K562 (cell line): ENCODE measurements at regions not wholly inside any gene's neighbourhood (a gene's known extent, or its start where the extent isn't known, plus 50 kb on each side); places are given as distances from the start of the nearest gene placed in this dataset.

ENCODE experiments used
- BHLHE40 ChIP-seq: IDR thresholded peaks from 2 replicates; pipeline ENCODE4 v1.6.1; 2011; ENCODE audit warnings: low read length, improper control_type of control experiment
- BMI1 ChIP-seq: fragments of 150-350 bp; IDR thresholded peaks from 2 replicates; pipeline ENCODE4 v1.6.1; 2014; ENCODE audit warnings: low read length
- BRF1 ChIP-seq: IDR thresholded peaks from 3 replicates; pipeline ENCODE4 v1.6.1; 2011; ENCODE audit warnings: borderline replicate concordance, mild to moderate bottlenecking; ENCODE audit not compliant: insufficient read length; ENCODE audit errors: extremely low read depth
- CCAR2 ChIP-seq: fragments of 200-400 bp; formaldehyde crosslinking; IDR thresholded peaks from 2 replicates; pipeline ENCODE4 v1.6.1; 2017; ENCODE audit warnings: mild to moderate bottlenecking, low read depth, low read length
- CEBPG ChIP-seq, 3 experiments: fragments of 200-800 bp in 1 of 3; sonication (Bioruptor generic) in 1 of 3; sonication (generic) in 1 of 3; formaldehyde crosslinking in 1 of 3; IDR thresholded peaks in 2 of 3; conservative IDR thresholded peaks in 1 of 3; 2 replicates each; pipeline versions ENCODE4 v1.6.1 to v1.8.0; 2016 to 2022; ENCODE audit warnings: missing compliant biosample characterization in 2 of 3, missing genetic modification characterization in 2 of 3, mild to moderate bottlenecking in 1 of 3, missing genetic modification reagents in 1 of 3
- DNMT1 ChIP-seq: fragments of 450-650 bp; IDR thresholded peaks from 2 replicates; pipeline ENCODE4 v1.6.1; 2016; ENCODE audit warnings: antibody characterized with exemption, mild to moderate bottlenecking
- FIP1L1 ChIP-seq: fragments of 200-400 bp; formaldehyde crosslinking; IDR thresholded peaks from 2 replicates; pipeline ENCODE4 v1.6.1; 2018; ENCODE audit warnings: mild to moderate bottlenecking, low read depth, low read length; ENCODE audit not compliant: poor library complexity, severe bottlenecking
- FOXK2 ChIP-seq, 2 experiments: fragments of 450-650 bp; IDR thresholded peaks in 1 of 2; conservative IDR thresholded peaks in 1 of 2; 2 replicates each; pipeline ENCODE4 v1.6.1; 2016; ENCODE audit warnings: low read depth in 2 of 2, mild to moderate bottlenecking in 1 of 2
- HEY1 ChIP-seq: fragments of 250-450 bp; sonication (Bioruptor Pico); IDR thresholded peaks from 2 replicates; pipeline ENCODE4 v1.5.0; 2020; ENCODE audit warnings: mild to moderate bottlenecking, moderate library complexity, borderline replicate concordance
- L3MBTL2 ChIP-seq: fragments of 450-650 bp; IDR thresholded peaks from 2 replicates; pipeline ENCODE4 v1.6.1; 2016; ENCODE audit warnings: mild to moderate bottlenecking, moderate library complexity
- NBN ChIP-seq: fragments of 450-650 bp; IDR thresholded peaks from 2 replicates; pipeline ENCODE4 v1.6.1; 2016; ENCODE audit warnings: low read depth, mild to moderate bottlenecking
- PPARD ChIP-seq: fragments of 250-450 bp; sonication (Bioruptor Pico); IDR thresholded peaks from 2 replicates; pipeline ENCODE4 v1.8.0; 2022; ENCODE audit warnings: inconsistent platforms, mild to moderate bottlenecking, moderate library complexity
- PTBP1 ChIP-seq: fragments of 200-400 bp; formaldehyde crosslinking; IDR thresholded peaks from 2 replicates; pipeline ENCODE4 v1.6.1; 2017; ENCODE audit warnings: low read depth, low read length
- RAD51 ChIP-seq: fragments of 450-650 bp; IDR thresholded peaks from 2 replicates; pipeline ENCODE4 v1.7.1; 2016; ENCODE audit warnings: low read depth, mild to moderate bottlenecking, borderline replicate concordance
- REST ChIP-seq, 2 experiments: fragments of 450-650 bp; formaldehyde crosslinking in 1 of 2; IDR thresholded peaks; 2 replicates each; pipeline versions ENCODE4 v1.4.0 to v1.6.1; 2014 to 2020; ENCODE audit warnings: mild to moderate bottlenecking in 2 of 2, borderline replicate concordance in 1 of 2, low read depth in 1 of 2
- SMARCA4 ChIP-seq: fragments of 450-650 bp; IDR thresholded peaks from 2 replicates; pipeline ENCODE4 v1.6.1; 2016
- U2AF1 ChIP-seq: fragments of 200-400 bp; formaldehyde crosslinking; optimal IDR thresholded peaks from 2 replicates; pipeline ENCODE3; 2017; ENCODE audit warnings: mild to moderate bottlenecking, low read depth, low read length, moderate library complexity
- ZBED1 ChIP-seq: IDR thresholded peaks from 2 replicates; pipeline ENCODE4 v1.6.1; 2014
- ZNF174 ChIP-seq: fragments of 250-450 bp; sonication (Bioruptor Pico); IDR thresholded peaks from 2 replicates; pipeline ENCODE4 v1.4.0; 2020; ENCODE audit warnings: mild to moderate bottlenecking
- ZNF589 ChIP-seq: fragments of 200-800 bp; sonication (Bioruptor generic); IDR thresholded peaks from 2 replicates; pipeline ENCODE4 v1.6.1; 2016; ENCODE audit warnings: low read depth, missing genetic modification characterization, missing compliant biosample characterization
- TF ChIP-seq, protein P1 (sequence below): sonication (generic); formaldehyde crosslinking; IDR thresholded peaks from 2 replicates; pipeline ENCODE4 v1.4.0; 2020; ENCODE audit warnings: mild to moderate bottlenecking, missing genetic modification reagents

GRCh38 chr4:81635739-81636138 lies 164.0 kb upstream of the RASGEF1B start (continued):
- no peak for TF ChIP-seq NBN
- no peak for TF ChIP-seq FIP1L1
- no peak for TF ChIP-seq U2AF1
- TF ChIP-seq ZNF589: no peak
- TF ChIP-seq L3MBTL2: 0 out of 2 replicates have a peak, but pooled peaks have one; percentile 26
- no peak for TF ChIP-seq ZBED1
- TF ChIP-seq, protein P1, sequence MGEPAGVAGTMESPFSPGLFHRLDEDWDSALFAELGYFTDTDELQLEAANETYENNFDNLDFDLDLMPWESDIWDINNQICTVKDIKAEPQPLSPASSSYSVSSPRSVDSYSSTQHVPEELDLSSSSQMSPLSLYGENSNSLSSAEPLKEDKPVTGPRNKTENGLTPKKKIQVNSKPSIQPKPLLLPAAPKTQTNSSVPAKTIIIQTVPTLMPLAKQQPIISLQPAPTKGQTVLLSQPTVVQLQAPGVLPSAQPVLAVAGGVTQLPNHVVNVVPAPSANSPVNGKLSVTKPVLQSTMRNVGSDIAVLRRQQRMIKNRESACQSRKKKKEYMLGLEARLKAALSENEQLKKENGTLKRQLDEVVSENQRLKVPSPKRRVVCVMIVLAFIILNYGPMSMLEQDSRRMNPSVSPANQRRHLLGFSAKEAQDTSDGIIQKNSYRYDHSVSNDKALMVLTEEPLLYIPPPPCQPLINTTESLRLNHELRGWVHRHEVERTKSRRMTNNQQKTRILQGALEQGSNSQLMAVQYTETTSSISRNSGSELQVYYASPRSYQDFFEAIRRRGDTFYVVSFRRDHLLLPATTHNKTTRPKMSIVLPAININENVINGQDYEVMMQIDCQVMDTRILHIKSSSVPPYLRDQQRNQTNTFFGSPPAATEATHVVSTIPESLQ: no peak
- no peak for TF ChIP-seq CCAR2
- TF ChIP-seq RAD51: peak; percentile 70
- no peak for TF ChIP-seq ZNF174 (CRISPR knock-in tag)
- TF ChIP-seq BRF1: no peak
- TF ChIP-seq PTBP1: no peak
- TF ChIP-seq BHLHE40: 0 out of 2 replicates have a peak, but pooled peaks have one; percentile 6
- TF ChIP-seq DNMT1: no peak
- no peak for TF ChIP-seq HEY1
- peak; percentile 13; the same call in 1 of the 2 replicates for TF ChIP-seq REST (IDR thresholded peaks at IDR 0.05; ENCODE audit: borderline replicate concordance)
- no peak for TF ChIP-seq REST (CRISPR knock-in tag; IDR thresholded peaks at IDR 0.05; ENCODE audit: low read depth)
- TF ChIP-seq CEBPG (CRISPR knock-in tag; IDR thresholded peaks at IDR 0.05): no peak
- no peak for TF ChIP-seq CEBPG (tag; conservative IDR thresholded peaks at IDR 0.05 in 1 of 2, IDR thresholded peaks at IDR 0.05 in 1 of 2)
- TF ChIP-seq SMARCA4: no peak
- TF ChIP-seq PPARD (CRISPR knock-in tag): no peak
- TF ChIP-seq FOXK2 (conservative IDR thresholded peaks at IDR 0.05 in 1 of 2, IDR thresholded peaks at IDR 0.05 in 1 of 2; ENCODE audit: low read depth in 2 of 2): no peak
- no peak for TF ChIP-seq BMI1
